HepG2 (cell line): ENCODE measurements at regions not wholly inside any gene's neighbourhood (a gene's known extent, or its start where the extent isn't known, plus 50 kb on each side); places are given as distances from the start of the nearest gene placed in this dataset.
A peak's percentile ranks its signal among the peaks of the same experiment; 100 is the strongest.

Experiments used
- ATAC-seq: fragments of 200-7000 bp; cut with Tn5 transposase; 3 replicates; pipeline ENCODE4 v1.9.1; 2020; ENCODE audit warnings: mild to moderate bottlenecking, moderate library complexity
- BruUV-seq: library from RNA; stranded (reverse); fragments of 400-500 nt; replicated peaks from 2 replicates; lab custom pipeline; 2021; lab: Mats Ljungman, UMichigan
- CTCF ChIA-PET: fragments of 300-600 bp; formaldehyde crosslinking; extraction: SDS; loops from one replicate; lab custom pipeline; 2021; ENCODE audit warnings: low total read pairs, inconsistent platforms, low intra/inter-chr PET ratio; lab: Yijun Ruan, JAX
- POLR2A ChIA-PET: fragments of 350-600 bp; sonication (Branson Sonifier 250); formaldehyde crosslinking; loops from one replicate; lab custom pipeline; 2020; ENCODE audit warnings: antibody characterized with exemption, inconsistent platforms; lab: Yijun Ruan, JAX
- DNase-seq: peaks from one replicate; pipeline ENCODE4 v3.0.0-alpha.2; 2015; ENCODE audit warnings: low spot score
- FAIRE-seq: peaks from 3 replicates; lab custom pipeline; 2011; peaks lifted over from hg19 to GRCh38; lab: Jason Lieb, UNC
- H2AFZ ChIP-seq: one replicate; pipeline ENCODE4 v1.6.1; 2011; ENCODE audit warnings: low read length, inconsistent platforms
- H3K27ac ChIP-seq: fragments of 300-600 bp; 3 replicates; pipeline ENCODE4 v1.8.0; 2011; ENCODE audit warnings: mixed run types, mild to moderate bottlenecking, mixed read lengths, low read length, inconsistent platforms; ENCODE audit not compliant: insufficient read depth; ENCODE audit errors: extremely low read length
- H3K27me3 ChIP-seq, 2 experiments: fragments of 200-600 bp in 1 of 2; 2 replicates in 1 of 2; 3 replicates in 1 of 2; pipeline versions ENCODE4 v1.6.0 to v1.8.0; 2011; ENCODE audit warnings: low read length in 2 of 2, mild to moderate bottlenecking in 2 of 2, moderate library complexity in 2 of 2, inconsistent platforms in 1 of 2; ENCODE audit not compliant: insufficient read depth in 2 of 2, control insufficient read depth in 1 of 2
- H3K36me3 ChIP-seq, 2 experiments: fragments of 200-600 bp in 1 of 2; replicated peaks in 1 of 2; 2 replicates in 1 of 2; 3 replicates in 1 of 2; pipeline versions ENCODE4 v1.5.1 to v1.8.0; 2011; ENCODE audit warnings: low read length in 2 of 2, inconsistent platforms in 1 of 2; ENCODE audit not compliant: insufficient read depth in 2 of 2, control insufficient read depth in 1 of 2
- H3K4me1 ChIP-seq: 2 replicates; pipeline ENCODE4 v1.5.1; 2012; ENCODE audit warnings: low read length, inconsistent platforms; ENCODE audit not compliant: insufficient read depth
- H3K4me2 ChIP-seq: 2 replicates; pipeline ENCODE4 v1.6.0; 2011; ENCODE audit warnings: low read depth, low read length, inconsistent platforms
- H3K4me3 ChIP-seq, 3 experiments: fragments of 200-600 bp in 1 of 3; sonication (generic), shearing (Covaris generic) in 1 of 3; replicated peaks in 1 of 3; 2 replicates each; pipeline ENCODE4 v1.5.1; 2011 to 2016; ENCODE audit warnings: low read length in 3 of 3, inconsistent platforms in 2 of 3, low read depth in 2 of 3, mild to moderate bottlenecking in 2 of 3, control low read depth in 1 of 3, mixed read lengths in 1 of 3; ENCODE audit not compliant: insufficient read depth in 1 of 3
- H3K79me2 ChIP-seq: one replicate; pipeline ENCODE4 v1.6.1; 2011; ENCODE audit warnings: low read length, inconsistent platforms; ENCODE audit not compliant: insufficient read depth
- H3K9ac ChIP-seq: 2 replicates; pipeline ENCODE4 v1.6.0; 2011; ENCODE audit warnings: mild to moderate bottlenecking, low read depth, low read length, inconsistent platforms; ENCODE audit not compliant: insufficient read depth
- H3K9me3 ChIP-seq: 2 replicates; pipeline ENCODE4 v1.5.1; 2012; ENCODE audit warnings: mild to moderate bottlenecking, low read length
- H4K20me1 ChIP-seq: 2 replicates; pipeline ENCODE4 v1.6.0; 2011; ENCODE audit warnings: inconsistent platforms, mild to moderate bottlenecking, low read length, moderate library complexity; ENCODE audit not compliant: insufficient read depth
- ONECUT2 ChIP-seq: sonication (generic); formaldehyde crosslinking; IDR thresholded peaks from 2 replicates; pipeline ENCODE4 v1.4.0; 2020; ENCODE audit warnings: missing genetic modification reagents
- PAF1 ChIP-seq: IDR thresholded peaks from 2 replicates; pipeline ENCODE4 v1.6.1; 2016; ENCODE audit warnings: missing genetic modification reagents, missing compliant biosample characterization
- RFX3 ChIP-seq: IDR thresholded peaks from 2 replicates; pipeline ENCODE4 v1.6.1; 2016; ENCODE audit warnings: missing biosample characterization, missing genetic modification reagents
- SMC3 ChIP-seq: IDR thresholded peaks from 2 replicates; pipeline ENCODE4 v1.6.1; 2011; ENCODE audit warnings: low read length, improper control_type of control experiment
- STAG1 ChIP-seq: sonication (generic); formaldehyde crosslinking; IDR thresholded peaks from 2 replicates; pipeline ENCODE4 v1.4.0; 2020; ENCODE audit warnings: missing genetic modification reagents
- ZBTB21 ChIP-seq: sonication (generic); formaldehyde crosslinking; IDR thresholded peaks from 2 replicates; pipeline ENCODE4 v1.4.0; 2020; ENCODE audit warnings: missing genetic modification reagents
- ZFP62 ChIP-seq: sonication (generic); formaldehyde crosslinking; IDR thresholded peaks from 2 replicates; pipeline ENCODE4 v1.4.0; 2020; ENCODE audit warnings: missing genetic modification reagents
- ZNF235 ChIP-seq: sonication (generic); formaldehyde crosslinking; IDR thresholded peaks from 2 replicates; pipeline ENCODE4 v1.8.1; 2023; ENCODE audit warnings: mild to moderate bottlenecking, missing genetic modification reagents, borderline replicate concordance
- ZNF331 ChIP-seq: sonication (generic); formaldehyde crosslinking; IDR thresholded peaks from 2 replicates; pipeline ENCODE4 v1.4.0; 2020; ENCODE audit warnings: missing genetic modification reagents
- ZNF432 ChIP-seq: sonication (generic); formaldehyde crosslinking; IDR thresholded peaks from 2 replicates; pipeline ENCODE4 v1.5.0; 2020; ENCODE audit warnings: missing genetic modification reagents, mild to moderate bottlenecking, borderline replicate concordance
- ZNF615 ChIP-seq: sonication (generic); formaldehyde crosslinking; IDR thresholded peaks from 2 replicates; pipeline ENCODE4 v1.5.0; 2020; ENCODE audit warnings: mild to moderate bottlenecking, missing genetic modification reagents, borderline replicate concordance
- WGBS: methylation state at CpG from one replicate; pipeline ENCODE4 v1.1.6; 2017; ENCODE audit warnings: low lambda C conversion rate; 5-methylcytosine and 5-hydroxymethylcytosine counted together
- in situ Hi-C: cut with HindIII; loops from 2 replicates; pipeline ENCODE4 v1.10.0; 2017; ENCODE audit warnings: low pct_unique_long_range_greater_than_20kb; ENCODE audit not compliant: extremely low pct_ligation_motif_present
- intact Hi-C: fragments of 100-400 bp; cut with micrococcal nuclease; formaldehyde crosslinking; loops from one replicate; pipeline ENCODE4 v1.10.0; 2022; ENCODE audit not compliant: unreplicated experiment
- TF ChIP-seq, protein P1 (sequence below): sonication (generic); formaldehyde crosslinking; IDR thresholded peaks from 2 replicates; pipeline ENCODE4 v1.5.0; 2020; ENCODE audit warnings: mild to moderate bottlenecking, missing genetic modification reagents, moderate library complexity
- TF ChIP-seq, protein P2 (sequence below): sonication (generic); formaldehyde crosslinking; conservative IDR thresholded peaks from 2 replicates; pipeline ENCODE4 v1.8.1; 2023; ENCODE audit warnings: missing genetic modification reagents
- TF ChIP-seq, protein P3 (sequence below): sonication (generic); formaldehyde crosslinking; IDR thresholded peaks from 2 replicates; pipeline ENCODE4 v1.5.0; 2020; ENCODE audit warnings: missing genetic modification reagents

DNA sequence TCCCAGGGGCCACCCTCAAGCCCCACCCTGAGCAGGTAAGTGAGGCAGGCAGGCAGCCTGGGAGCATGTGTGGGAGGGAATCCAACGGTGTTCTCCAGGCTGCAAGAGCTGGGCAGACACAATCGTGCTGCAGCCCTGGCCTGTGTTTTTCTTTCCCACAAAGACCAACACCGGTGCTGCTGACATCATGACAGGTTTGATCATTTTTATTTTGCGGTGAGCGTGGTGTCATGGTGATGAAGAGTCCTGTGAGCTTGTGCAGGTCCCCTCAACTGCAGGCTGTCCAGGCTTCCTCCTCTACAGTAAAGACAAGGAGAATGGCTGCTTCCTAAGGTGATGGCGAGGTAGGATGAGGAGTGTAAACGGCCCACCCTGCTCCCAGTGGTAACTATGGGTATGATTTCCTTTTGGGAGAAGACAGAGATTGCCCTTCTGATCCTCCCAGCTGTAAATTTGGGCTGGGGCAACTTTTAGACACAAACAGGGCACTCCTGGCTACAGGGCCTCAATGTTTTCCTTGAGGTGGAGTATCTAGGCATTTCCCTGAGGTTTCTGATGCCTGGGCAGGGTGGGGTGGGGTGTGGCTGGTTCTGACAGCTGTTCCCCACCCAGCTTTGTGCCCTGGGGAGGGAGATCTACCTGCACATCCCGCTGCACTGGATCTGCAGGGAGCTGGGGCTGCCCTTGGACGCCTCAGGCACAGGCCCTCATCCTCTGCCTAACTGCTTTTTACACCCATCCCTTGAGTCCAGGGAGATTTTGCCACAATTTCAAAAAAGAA, 109.1 kb downstream of the VCPKMT start:
- no peaks in the 10 kb centered on the region for H3K27me3 ChIP-seq
- no peak overlapping the region for H3K27ac ChIP-seq
- BruUV-seq: no TSS peak
- ChIA-PET CTCF (no interaction called here), POLR2A (interaction anchor here (1.0 to 1.3 kb wide), 3 partner anchors 11 to 55 kb away, joined by 3 to 6 read pairs (median 5); no protein-coding TSS in a partner anchor)
- H3K79me2 ChIP-seq: no peaks in the 10 kb centered on the region
- H3K4me3 ChIP-seq: no peak overlapping the region
- H3K36me3 ChIP-seq: no peaks in the 10 kb centered on the region
- H3K9ac ChIP-seq: no peak overlapping the region
- no peaks in the 10 kb centered on the region for H4K20me1 ChIP-seq
- ATAC-seq: peak; percentile 33
- in situ Hi-C loops (no loop called here), intact Hi-C loops (loop anchor here (10.0 kb wide), 1 partner anchor 63 kb away; no protein-coding TSS in a partner anchor)
- 51% methylated on average over 8 of the region's 9 CpGs for WGBS
- no peaks in the 10 kb centered on the region for H3K9me3 ChIP-seq
- no peak for TF ChIP-seq ZNF331 (CRISPR knock-in tag)
- TF ChIP-seq SMC3: peak; percentile 11; the same call in 1 of the 2 replicates
- TF ChIP-seq, protein P1, sequence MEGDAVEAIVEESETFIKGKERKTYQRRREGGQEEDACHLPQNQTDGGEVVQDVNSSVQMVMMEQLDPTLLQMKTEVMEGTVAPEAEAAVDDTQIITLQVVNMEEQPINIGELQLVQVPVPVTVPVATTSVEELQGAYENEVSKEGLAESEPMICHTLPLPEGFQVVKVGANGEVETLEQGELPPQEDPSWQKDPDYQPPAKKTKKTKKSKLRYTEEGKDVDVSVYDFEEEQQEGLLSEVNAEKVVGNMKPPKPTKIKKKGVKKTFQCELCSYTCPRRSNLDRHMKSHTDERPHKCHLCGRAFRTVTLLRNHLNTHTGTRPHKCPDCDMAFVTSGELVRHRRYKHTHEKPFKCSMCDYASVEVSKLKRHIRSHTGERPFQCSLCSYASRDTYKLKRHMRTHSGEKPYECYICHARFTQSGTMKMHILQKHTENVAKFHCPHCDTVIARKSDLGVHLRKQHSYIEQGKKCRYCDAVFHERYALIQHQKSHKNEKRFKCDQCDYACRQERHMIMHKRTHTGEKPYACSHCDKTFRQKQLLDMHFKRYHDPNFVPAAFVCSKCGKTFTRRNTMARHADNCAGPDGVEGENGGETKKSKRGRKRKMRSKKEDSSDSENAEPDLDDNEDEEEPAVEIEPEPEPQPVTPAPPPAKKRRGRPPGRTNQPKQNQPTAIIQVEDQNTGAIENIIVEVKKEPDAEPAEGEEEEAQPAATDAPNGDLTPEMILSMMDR: 0 out of 2 replicates have a peak, but pooled peaks have one; percentile 3
- TF ChIP-seq STAG1 (CRISPR knock-in tag): peak; percentile 34; the same call in 1 of the 2 replicates
- H2AFZ ChIP-seq: no peak overlapping the region
- no peak for DNase-seq
- no peak for FAIRE-seq
- peaks cover 39% of the 10 kb centered on the region for H3K4me1 ChIP-seq
- no peak overlapping the region for H3K4me2 ChIP-seq

DNA sequence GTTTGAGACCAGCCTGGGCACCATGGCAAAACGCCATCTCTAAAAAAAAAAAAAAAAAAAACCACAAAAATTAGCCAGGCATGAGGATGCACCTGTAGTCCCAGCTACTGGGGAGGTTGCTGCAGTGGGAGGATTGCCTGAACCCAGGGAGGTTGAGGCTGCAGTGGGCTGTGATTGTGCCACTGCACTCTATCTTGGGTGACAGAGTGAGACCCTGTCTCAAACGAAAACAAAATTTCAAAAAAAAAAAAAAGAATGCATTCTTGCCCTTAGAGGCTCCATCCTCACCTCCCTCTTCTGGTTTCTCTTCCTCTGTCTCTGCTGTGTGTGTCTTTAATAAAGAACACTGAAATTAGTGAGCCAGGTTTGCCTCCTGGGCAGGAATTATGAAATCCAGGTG, 107.8 kb downstream of the VCPKMT start:
- POLR2A ChIA-PET: interaction anchor here (1.0 to 1.1 kb wide), 3 partner anchors 9 to 54 kb away, joined by 3 to 4 read pairs (median 3); no protein-coding TSS in a partner anchor
- no peak overlapping the region for H2AFZ ChIP-seq
- no peak overlapping the region for H3K4me2 ChIP-seq
- H3K36me3 ChIP-seq: no peaks in the 10 kb centered on the region
- FAIRE-seq: no peak
- no peaks in the 10 kb centered on the region for H3K79me2 ChIP-seq
- H3K9me3 ChIP-seq: no peaks in the 10 kb centered on the region
- no peak overlapping the region for H3K27ac ChIP-seq
- H4K20me1 ChIP-seq: no peaks in the 10 kb centered on the region
- DNase-seq: no peak
- H3K4me1 ChIP-seq: peaks cover 46% of the 10 kb centered on the region
- 46% methylated on average over 2 of the region's 2 CpGs for WGBS
- CTCF ChIA-PET: no interaction called here
- BruUV-seq: no TSS peak
- H3K4me3 ChIP-seq: no peak overlapping the region
- no peak for ATAC-seq
- no peak overlapping the region for H3K9ac ChIP-seq
- intact Hi-C loops (loop anchor here (10.0 kb wide), 1 partner anchor 64 kb away; no protein-coding TSS in a partner anchor), in situ Hi-C loops (no loop called here)
- no peaks in the 10 kb centered on the region for H3K27me3 ChIP-seq
- TF ChIP-seq, protein P2, sequence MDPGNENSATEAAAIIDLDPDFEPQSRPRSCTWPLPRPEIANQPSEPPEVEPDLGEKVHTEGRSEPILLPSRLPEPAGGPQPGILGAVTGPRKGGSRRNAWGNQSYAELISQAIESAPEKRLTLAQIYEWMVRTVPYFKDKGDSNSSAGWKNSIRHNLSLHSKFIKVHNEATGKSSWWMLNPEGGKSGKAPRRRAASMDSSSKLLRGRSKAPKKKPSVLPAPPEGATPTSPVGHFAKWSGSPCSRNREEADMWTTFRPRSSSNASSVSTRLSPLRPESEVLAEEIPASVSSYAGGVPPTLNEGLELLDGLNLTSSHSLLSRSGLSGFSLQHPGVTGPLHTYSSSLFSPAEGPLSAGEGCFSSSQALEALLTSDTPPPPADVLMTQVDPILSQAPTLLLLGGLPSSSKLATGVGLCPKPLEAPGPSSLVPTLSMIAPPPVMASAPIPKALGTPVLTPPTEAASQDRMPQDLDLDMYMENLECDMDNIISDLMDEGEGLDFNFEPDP: no peak
- TF ChIP-seq ZFP62 (CRISPR knock-in tag): no peak
- no peak for TF ChIP-seq ZBTB21
- TF ChIP-seq RFX3 (CRISPR knock-in tag): no peak
- TF ChIP-seq ONECUT2 (CRISPR knock-in tag): no peak
- no peak for TF ChIP-seq PAF1 (CRISPR knock-in tag)
- no peak for TF ChIP-seq ZNF432 (CRISPR knock-in tag)
- TF ChIP-seq ZNF235 (CRISPR knock-in tag): no peak
- no peak for TF ChIP-seq ZNF615 (CRISPR knock-in tag)
- TF ChIP-seq, protein P3, sequence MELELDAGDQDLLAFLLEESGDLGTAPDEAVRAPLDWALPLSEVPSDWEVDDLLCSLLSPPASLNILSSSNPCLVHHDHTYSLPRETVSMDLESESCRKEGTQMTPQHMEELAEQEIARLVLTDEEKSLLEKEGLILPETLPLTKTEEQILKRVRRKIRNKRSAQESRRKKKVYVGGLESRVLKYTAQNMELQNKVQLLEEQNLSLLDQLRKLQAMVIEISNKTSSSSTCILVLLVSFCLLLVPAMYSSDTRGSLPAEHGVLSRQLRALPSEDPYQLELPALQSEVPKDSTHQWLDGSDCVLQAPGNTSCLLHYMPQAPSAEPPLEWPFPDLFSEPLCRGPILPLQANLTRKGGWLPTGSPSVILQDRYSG (CRISPR knock-in tag): no peak
